ENCODE measurements at regions not wholly inside any gene's neighbourhood (a gene's known extent, or its start where the extent isn't known, plus 50 kb on each side); places are given as distances from the start of the nearest gene placed in this dataset.
A peak's percentile ranks its signal among the peaks of the same experiment; 100 is the strongest.

DNA sequence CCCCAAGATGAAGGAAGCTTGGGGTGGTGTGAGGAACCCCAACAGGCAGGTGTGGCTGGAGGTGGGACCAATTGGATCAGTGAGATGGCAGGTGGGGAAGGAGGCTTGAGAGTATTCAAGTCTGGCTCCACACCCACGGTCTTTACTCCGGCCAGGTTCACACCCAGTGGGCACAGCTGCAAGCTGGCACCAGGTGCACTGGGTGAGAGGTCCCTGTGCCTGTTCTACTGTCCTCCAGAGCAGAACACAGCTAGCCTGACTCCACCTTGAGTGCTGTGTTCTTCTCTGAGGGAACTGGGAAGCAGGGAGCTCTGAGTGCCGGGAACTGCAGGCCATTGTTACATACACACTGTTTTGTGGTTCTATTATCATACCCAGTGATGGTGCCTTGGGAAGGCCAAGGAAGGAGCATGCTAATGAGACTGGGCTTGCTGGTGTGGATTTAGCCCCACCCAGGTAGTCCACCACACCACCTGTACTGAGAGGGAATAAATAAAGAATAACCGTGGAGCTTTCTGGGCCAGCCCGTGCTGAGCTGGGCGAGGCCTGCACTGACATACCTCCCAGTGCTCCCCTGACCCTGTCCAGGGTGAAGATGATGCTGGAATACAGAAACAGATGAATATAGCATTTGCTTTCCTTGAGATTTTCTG is 93.4 kb downstream of the ABHD5 start:
- DNase-seq (ENCODE audit: low read depth): no peak

DNA sequence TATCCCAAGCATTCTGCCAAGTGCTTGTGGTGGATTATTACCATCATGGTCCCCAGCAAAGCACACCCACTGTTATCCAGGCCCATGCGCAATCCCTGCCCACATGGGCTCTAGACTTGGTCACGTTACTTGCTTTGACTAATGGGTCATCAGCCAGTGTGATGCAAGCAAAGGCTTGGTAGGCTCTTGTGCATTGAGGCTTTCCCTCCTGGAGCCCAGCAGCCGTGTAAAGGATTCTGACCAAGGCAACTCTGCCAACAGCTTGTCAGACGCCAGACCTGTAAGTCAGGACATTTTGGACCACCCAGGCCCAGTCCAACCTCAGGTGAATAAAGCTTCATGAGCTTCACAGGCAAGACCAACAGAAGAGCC is 93.9 kb downstream of the ABHD5 start:
- DNase-seq (ENCODE audit: low read depth): no peak

DNA sequence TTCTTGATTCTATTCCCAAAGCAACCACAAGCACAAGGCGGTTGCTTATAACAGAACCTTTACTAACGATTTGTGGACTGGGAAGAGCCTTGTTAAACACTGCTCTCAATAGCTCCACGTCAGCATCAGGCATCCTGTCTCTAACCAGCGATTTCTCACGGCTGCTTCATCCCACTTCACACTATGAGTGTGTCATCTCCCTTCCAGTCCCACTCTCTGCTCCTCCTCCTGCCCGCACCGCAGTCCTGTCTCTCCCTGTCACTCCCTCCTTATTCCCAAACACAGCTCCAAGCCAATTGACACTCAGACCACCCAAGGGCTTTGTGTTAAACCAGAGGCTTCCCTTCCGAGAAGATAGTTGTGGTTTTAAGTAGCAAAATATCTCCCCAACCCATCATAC is 94.8 kb downstream of the ABHD5 start:
- DNase-seq (ENCODE audit: low read depth): peak; percentile 42

DNA sequence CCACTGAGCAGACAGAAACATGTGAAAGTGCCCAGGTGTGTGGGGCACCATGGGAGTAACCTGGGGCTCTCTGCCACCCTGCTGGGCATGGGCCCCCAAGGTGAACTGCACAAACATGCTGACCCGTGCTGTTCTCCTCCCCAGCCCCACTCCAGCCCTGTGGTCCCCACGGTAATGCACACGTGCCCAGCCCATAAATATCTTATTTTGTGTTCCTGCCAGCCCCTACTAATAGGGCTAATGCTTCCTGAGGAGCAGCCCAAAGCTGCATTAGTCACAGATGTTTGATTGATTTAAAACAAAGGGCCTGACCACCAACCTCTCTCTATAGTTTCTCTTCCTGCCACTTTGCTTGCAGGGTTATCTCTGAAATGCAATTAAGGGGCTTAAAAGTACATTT is 95.4 kb downstream of the ABHD5 start:
- peak; percentile 15 for DNase-seq (ENCODE audit: low read depth)

DNA sequence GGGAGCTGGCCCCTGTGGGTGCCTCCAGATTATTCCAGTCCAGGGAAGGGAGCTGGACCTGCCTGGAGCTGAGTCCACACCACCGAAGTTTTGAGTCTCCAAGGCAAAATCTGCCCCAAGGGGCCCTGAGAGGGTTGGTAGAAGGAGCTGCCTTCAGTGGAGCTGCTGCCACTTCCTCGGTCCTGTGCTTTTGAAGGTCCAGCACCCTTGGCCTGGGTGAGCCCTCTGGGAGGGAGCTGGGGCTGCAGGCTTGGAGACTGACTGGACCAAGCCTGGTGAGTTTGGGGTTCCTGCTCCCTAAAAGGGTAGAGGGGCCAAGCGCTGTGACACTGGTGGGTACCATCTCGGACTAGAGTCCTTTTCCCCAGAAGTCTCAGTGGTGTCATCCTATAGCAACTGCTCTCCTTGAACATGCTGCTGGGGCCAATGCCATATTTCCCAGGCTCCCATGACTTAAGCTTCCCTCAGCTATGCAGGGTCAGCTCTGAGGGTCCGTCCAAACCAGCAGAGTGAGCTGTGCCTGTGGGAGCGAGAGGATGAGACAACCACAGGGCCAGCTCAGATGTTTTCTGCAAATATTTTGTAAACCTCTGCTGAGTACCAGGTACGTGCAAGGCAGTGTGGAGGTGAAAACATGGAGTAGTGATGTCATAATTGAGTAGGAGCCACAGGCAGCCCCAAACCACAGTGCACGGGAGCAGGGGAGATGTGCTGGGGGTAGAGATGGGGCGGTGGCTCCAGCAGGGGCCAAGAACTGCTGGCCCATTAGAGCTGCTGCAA is 96.0 kb downstream of the ABHD5 start:
- no peak for DNase-seq (ENCODE audit: low read depth)

DNA sequence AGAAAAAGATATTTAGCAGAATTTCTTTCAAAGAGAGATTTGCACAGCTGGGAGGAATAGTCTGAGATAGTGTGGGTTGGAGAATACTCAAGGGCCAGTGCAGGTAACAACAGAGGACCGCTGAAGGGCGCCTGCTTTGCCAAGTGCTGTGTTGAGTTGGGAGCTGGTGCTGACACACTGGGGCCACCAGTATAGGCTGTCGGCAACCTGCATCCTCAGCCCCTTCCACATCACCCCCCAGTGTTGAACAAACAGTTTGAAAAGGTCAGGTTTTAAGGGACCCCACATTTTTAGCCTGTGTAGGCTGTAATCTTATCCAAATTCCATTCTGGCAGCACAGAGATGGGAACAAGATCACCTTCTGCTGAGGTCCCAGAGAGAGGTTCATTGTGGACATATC is 96.6 kb downstream of the ABHD5 start:
- DNase-seq (ENCODE audit: low read depth): no peak

DNA sequence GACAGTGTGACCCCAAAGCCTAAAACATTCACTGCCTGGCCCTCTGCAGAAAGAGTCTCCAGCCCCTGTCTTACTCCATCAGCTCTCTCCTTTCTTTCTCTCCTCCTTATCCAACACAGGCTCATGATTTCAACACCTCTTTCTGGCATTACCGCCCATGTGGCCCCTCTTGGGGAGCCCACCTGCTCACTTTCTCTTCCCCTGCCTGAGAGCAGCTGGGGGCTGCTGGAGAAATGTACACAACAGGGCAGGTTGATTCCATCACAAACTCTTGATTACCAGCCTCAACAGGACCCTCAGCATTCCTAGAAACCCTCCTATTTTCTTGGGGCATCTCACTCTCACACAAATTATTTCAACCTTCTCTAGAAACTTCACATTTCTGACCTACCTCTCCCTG is 98.3 kb downstream of the ABHD5 start:
- no peak for DNase-seq (ENCODE audit: low read depth)

DNA sequence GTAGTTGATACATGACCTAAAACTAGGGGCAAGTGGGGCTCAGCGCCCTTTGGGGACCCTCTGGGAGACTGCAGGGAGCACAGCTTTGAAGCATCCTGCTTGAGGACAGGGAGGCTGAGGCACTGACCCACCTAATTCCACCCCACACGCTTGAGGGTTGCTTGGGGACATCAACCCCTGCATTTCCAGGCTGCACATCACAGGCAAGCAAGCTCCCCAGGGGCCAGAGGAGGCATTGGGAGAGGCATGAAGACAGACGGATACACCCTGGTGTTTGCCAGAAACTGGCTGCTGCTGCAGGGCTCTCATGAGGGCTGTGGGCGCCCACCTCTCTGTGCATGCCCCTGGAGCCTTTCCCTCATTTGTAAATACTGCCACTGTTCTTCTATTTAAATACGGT is 99.3 kb downstream of the ABHD5 start:
- DNase-seq (ENCODE audit: low read depth): no peak

DNA sequence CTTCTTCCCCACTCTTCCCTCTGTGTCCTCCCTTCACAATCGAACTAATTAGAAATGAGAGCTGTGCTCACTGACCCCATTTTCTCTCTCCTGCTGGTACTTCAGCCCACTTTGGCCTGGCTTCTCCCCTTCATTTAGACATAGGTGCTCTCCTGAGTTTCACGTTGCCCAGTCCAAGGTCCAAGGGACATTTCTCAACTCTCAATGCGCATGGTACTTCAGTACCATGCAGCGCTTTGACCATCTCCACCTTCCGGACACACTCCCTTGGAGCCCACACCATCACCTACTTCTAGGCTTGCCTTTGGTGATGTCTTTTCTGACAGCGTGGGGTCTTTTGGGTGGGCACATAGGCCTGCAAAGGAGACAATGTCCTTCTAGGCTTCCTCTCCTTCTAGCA is 99.7 kb downstream of the ABHD5 start:
- no peak for DNase-seq (ENCODE audit: low read depth)

DNA sequence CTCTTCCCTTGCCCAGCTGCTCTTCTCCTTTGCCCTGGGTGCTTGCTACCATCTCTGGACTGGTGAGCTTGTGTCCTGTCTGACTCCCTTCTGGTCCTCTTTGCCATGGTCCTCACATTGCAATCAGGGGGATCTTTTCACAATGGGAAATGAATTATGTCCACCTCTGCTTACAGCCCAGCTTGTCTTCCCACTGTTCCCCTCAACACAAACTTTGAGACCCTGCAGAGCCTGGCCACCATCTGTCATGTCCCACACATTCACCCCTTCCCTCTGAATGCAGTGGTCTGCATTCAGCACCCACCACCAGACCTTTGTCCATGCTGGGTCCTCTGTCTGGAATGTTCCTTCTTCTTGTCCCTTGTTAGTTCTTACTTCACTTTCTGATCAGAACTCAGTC is 100.5 kb downstream of the ABHD5 start:
- no peak for DNase-seq (ENCODE audit: low read depth)

DNA sequence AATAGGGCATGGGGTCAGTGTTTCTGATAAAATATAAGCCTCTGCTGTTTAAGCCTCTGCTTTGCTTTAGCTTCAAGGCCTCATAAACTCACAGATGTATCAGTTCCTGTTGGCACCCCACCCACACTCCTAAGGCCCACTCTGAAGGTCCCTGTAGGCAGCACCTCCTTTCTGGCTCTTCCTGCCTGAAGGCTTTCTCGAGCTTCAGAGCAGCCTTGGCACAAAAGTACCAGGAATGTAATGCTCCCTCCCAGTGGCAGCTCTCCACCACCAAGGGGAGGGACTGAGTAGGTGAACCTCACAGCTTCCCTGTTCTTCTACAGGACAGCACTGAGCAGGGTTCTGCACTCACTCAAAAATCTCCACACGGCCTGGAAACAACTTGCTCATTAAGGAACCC is 102.2 kb downstream of the ABHD5 start:
- peak; percentile 19 for DNase-seq (ENCODE audit: low read depth)

DNA sequence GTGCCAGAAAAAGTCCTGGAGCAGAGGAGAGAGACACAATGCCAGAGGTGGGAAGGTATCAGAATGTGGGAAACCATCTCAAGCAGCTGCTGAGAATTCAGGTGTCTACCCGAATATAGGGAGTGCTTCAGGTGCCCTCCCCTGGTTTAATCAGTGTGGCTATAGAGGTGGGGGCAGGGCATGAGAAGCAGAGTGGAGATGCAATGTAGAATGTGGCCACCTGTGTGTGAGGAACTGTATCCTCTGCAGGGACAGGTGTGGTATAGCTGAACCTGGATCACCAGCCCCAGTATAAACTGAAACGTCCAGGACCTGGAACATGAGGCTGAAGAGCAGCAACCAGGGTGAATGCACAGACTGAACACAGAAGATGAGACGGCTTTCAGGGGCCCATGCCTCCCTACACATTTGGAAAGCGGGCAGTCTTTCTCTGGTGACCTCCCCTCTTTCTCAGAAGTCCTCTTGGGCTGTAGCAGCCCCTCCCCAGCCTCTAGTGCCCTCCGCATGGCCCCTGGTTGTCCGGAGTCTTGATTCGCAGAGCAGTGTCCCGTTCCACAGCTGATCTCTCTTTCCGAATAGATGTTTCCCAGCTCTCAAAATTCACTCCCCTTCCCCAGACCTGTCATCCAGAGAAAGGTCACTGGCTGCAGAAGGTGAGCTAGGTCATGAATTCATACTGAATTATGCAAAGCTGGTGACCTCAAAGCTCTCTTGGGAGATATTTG is 103.1 kb downstream of the ABHD5 start:
- DNase-seq (ENCODE audit: low read depth): no peak

DNA sequence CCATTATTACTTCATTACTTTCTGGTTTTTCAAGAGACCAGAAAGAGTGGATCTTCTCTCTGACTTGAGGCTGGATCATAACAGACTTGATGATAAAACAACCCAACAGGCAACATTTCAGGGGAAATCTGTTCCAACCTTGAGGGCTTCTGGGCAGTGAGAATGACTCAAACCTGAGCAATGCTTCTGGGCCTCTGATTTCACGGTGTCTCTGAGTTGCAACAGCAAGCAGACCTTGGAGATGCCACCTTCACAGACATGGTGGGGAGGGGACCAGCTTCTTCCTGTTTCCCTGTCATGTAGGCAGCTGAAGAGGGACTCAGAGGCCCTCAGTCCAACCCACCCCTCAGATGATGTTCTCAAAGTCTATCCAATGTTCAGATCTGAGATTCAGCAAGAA is 104.0 kb downstream of the ABHD5 start:
- peak; percentile 60 for DNase-seq (ENCODE audit: low read depth)

DNA sequence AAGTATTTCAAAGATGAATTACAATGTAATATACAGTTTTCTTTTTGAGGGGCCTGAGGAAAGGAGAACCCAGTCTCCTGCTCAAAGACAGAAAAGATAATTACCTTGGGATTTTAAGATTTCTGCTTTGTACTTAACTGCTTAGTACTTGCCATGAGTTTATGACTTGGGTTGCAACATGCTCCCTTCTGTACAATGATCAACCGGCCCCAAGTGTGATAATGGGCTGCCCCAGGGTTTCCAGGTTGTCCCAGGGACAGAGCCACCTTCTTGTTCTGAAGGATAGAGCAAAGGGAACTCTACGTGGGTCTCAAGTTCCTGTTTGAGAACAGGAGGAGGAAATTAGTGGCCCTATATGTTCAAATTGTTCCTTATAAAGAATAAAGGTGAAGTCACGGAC is 104.8 kb downstream of the ABHD5 start:
- DNase-seq (ENCODE audit: low read depth): no peak

DNA sequence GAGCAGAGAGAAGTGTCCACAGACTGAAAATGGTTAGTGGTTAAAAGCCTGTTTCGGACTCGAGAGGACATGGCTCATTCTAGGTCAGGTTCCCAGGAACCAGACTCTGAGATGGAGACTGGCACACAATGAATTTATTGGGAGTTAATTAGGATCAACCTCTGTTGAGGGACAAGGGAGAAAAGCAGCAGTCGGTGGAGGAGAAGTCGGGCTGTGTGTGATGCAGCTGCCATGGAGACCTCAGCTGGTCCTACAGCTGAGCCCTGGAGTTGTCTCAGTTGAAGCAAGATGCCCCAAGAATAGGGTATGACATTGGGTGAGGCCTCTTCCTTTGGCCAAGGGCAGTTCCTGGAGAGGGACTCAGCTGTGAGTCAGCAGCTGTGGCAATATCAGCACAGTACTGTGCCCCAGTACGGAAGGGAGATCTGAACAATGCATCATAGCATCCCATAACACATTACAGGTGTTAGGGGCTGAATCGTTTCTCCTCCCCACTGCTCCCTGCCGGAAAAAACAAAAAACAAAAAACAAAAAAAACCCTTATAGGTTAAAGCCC is 105.4 kb downstream of the ABHD5 start:
- DNase-seq (ENCODE audit: low read depth): peak; percentile 34

DNA sequence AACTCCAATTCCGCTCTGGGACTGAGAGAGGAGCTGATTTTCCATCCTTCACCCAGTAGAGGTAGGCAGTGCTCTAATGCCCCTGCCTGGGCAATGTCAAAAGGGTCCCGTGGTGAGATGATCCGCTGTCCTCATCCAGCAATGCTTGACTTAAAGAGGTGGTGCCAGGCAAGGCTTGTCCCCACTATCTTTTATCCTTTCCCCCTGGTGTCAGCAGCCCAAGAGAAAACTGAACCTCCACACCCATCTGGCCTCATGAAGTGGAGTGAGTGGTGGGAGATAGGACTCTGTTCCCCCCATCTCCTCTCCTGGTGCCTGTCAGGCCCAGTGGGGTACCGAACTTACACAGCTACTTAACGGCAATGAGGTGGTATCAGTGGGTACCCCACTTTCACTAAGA is 107.1 kb downstream of the ABHD5 start:
- no peak for DNase-seq (ENCODE audit: low read depth)

DNA sequence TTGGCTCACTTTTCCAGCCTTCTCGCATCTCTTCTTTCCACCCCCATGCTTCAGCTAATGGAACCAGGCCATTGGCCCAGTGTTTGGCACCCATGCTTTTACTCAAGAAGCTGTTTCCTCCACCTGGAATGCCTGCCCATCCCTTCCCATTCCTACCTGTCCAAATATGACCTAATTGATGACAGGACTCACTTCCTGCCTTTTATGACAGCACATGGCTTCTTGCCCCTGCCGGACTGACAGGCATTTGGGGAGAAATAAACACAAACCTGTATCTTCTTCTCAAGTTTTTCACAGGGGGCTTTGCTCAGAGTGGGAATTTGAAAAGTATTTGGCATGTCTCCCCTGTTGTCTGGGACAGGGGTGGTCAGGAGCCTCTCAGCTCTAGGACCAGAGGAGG is 120.1 kb downstream of the ABHD5 start:
- DNase-seq (ENCODE audit: low read depth): no peak

DNA sequence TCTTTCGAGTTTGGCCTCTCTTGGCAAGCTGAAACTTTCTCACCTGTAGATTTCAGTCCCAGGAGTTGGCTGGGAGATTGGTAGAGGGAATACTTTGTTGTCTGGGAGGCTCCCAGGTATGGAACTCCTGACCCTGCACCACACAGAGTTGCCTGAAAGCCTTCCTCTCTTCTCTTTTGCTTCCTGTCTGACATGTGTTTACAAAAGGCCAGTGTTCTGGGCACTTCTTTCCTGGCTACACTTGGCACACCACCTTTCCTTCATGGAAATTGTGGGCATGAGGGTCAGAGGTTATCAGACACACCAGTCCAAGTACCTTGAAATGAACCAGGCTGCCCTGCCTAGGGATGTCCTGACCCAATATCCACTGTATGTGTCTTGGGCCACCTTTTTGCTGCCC is 123.7 kb downstream of the ABHD5 start:
- no peak for DNase-seq (ENCODE audit: low read depth)

DNA sequence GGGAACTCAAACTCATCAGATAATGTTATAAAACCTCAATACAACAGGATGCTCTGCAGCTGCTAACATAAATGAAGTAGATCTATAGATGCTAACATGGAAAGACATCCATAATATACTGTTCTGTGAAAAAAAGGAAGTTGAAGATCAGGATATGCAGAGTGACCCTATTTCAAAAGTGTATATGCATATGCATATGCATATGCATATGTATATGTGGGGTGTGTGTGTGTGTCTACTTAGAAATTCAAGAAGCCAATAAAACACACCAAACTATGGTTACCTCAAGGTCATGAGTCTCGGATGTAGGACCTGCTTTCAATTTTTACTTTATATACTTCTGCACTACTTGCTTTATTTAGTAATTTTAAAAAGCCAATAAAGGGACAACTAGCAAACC is 125.6 kb downstream of the ABHD5 start:
- no peak for DNase-seq (ENCODE audit: low read depth)

DNA sequence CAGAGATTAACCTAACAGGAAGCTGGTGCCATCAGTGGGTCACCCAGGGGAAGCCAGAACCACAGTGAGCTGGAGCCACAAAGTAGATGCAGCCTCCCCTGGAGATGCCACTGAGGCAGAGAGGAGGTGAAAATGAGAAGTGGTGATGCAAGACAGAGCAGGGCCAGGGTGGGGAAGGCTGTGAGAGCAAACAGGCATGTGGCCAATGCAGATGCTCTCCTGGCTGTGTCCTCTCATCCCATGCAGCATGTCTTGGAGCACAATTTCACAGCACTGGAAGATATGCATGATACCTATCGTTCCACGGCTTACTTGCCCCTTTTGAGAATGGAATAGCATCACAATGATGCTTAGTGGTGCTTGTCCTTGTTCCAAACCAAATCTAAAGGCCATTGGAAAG is 126.3 kb downstream of the ABHD5 start:
- no peak for DNase-seq (ENCODE audit: low read depth)

DNA sequence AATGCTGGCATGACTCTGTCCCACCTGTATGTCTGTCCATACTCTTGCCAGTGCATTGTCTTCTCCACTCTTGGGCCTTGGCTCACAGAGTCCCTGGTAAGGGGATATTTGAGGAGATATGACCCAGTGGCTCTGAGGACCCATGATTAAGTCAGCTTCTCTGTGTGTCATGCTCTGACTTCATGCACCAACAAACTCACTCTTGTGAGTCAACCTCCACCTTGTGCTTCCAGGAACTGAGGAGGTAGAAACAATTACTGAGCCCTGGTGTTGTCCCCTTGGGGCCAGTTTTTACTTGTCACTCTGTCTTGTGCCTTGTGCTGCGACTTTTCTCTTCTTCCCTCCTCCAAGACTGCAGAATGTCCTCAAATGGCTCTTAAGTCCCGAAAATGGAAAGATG is 127.1 kb downstream of the ABHD5 start:
- DNase-seq (ENCODE audit: low read depth): peak; percentile 20

DNA sequence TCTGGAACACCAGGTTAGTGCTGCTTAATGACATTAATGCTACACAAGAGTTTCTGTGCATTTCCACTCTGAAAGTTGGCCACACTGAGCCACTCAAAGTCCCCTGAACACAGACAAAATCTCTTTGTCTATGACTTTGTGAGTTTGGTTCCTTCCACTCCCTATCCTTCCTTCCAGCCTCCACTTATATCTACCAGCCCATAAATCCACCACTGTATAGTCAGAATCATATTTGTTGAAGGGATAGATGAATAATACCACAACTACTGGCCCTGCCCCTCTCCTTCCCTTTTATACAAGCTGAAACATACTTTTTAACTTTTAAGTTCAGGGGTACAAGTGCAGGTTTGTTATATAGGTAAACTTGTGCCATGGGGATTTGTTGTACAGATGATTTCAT is 127.5 kb downstream of the ABHD5 start:
- no peak for DNase-seq (ENCODE audit: low read depth)

Data from M059J (cell line).